ENCODE measurements at regions not wholly inside any gene's neighbourhood (a gene's known extent, or its start where the extent isn't known, plus 50 kb on each side); places are given as distances from the start of the nearest gene placed in this dataset.

- TF ChIP-seq, protein P1, sequence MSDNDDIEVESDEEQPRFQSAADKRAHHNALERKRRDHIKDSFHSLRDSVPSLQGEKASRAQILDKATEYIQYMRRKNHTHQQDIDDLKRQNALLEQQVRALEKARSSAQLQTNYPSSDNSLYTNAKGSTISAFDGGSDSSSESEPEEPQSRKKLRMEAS (IDR thresholded peaks at IDR 0.05), result peak; percentile 49
- TF ChIP-seq USF1 (IDR thresholded peaks at IDR 0.05), result no peak
- TF ChIP-seq EGR1 (IDR thresholded peaks at IDR 0.05), result no peak
- TF ChIP-seq NFIC (IDR thresholded peaks at IDR 0.05), result no peak
- TF ChIP-seq TCF12 (IDR thresholded peaks at IDR 0.05; ENCODE audit: low read depth), result no peak
- no peak for TF ChIP-seq CEBPB (IDR thresholded peaks at IDR 0.05)
- TF ChIP-seq ZBTB7A (IDR thresholded peaks at IDR 0.05; ENCODE audit: low read depth), result no peak
- no peak for TF ChIP-seq YY1 (IDR thresholded peaks at IDR 0.05; ENCODE audit: low read depth)
- no peak for TF ChIP-seq FOXM1 (IDR thresholded peaks at IDR 0.05; ENCODE audit: borderline replicate concordance, low read depth)
- TF ChIP-seq RAD21 (IDR thresholded peaks at IDR 0.05; ENCODE audit: low read depth), result peak; percentile 87
- no peak for TF ChIP-seq EP300 (IDR thresholded peaks at IDR 0.05; ENCODE audit: borderline replicate concordance)
- no peak for TF ChIP-seq TEAD4 (IDR thresholded peaks at IDR 0.05)
- TF ChIP-seq REST (IDR thresholded peaks at IDR 0.05; ENCODE audit: low read depth), result no peak
- TF ChIP-seq TAF1 (IDR thresholded peaks at IDR 0.05; ENCODE audit: low read depth), result no peak
Observed at GRCh38 chr6:2448826-2449571, 203.6 kb upstream of the GMDS start.

DNA sequence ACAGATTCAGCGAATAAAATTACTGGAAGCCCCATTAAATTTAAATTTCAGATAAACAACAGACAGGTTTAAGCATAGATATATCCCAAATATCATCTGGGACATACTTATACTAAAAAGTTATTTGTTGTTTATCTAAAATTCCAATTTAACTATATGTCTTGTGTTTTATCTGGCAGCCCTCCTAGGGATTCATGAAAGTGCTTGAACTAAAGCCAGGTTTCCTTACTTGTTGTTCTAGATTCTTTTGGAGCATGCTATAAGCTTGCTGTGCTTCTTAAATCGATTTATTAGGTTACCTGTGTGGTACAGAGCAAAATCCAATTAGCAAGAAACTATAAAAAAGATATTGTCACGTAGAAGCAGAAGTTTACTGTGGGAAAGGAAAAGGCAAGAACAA is 202.5 kb upstream of the GMDS start:
- TF ChIP-seq EGR1 (IDR thresholded peaks at IDR 0.05) (no peak), YY1 (IDR thresholded peaks at IDR 0.05; ENCODE audit: low read depth) (no peak), USF1 (IDR thresholded peaks at IDR 0.05) (no peak), CEBPB (IDR thresholded peaks at IDR 0.05) (no peak), EP300 (IDR thresholded peaks at IDR 0.05; ENCODE audit: borderline replicate concordance) (no peak), TAF1 (IDR thresholded peaks at IDR 0.05; ENCODE audit: low read depth) (no peak), FOXM1 (IDR thresholded peaks at IDR 0.05; ENCODE audit: borderline replicate concordance, low read depth) (no peak), TCF12 (IDR thresholded peaks at IDR 0.05; ENCODE audit: low read depth) (no peak), TEAD4 (IDR thresholded peaks at IDR 0.05) (no peak), NFIC (IDR thresholded peaks at IDR 0.05) (no peak)

DNA sequence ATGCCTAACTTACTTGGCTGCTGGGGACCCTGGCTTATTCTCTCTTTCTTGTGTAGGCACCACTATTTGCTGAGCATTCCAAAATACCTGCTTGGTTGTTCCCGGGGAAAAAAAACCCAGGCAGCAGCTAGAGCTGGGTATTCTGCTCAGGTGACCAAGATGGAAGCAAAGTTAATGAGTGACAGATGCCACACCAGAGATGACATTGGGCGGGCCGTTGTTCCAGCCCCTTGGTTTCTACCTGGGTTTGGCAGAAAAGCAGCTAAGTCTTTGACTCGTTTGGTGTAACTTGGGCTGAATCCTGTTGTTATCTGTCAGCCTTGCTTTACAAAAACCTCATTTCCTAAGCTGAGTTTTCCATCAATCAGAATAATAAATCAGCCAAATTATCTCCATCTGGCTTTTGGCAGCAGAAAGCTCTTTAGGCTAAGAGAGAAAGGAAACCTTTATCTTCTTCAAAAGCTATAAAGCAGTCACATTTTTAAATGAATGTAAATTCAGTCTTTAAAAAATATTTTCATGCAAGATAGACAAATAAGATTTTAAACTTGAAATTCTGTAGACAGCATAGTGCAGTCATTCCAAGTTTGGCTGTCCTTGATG is 202.0 kb upstream of the GMDS start:
- TF ChIP-seq TEAD4 (IDR thresholded peaks at IDR 0.05), result no peak
- TF ChIP-seq EP300 (IDR thresholded peaks at IDR 0.05; ENCODE audit: borderline replicate concordance), result no peak
- no peak for TF ChIP-seq TAF1 (IDR thresholded peaks at IDR 0.05; ENCODE audit: low read depth)
- TF ChIP-seq USF1 (IDR thresholded peaks at IDR 0.05), result no peak
- no peak for TF ChIP-seq ZBTB7A (IDR thresholded peaks at IDR 0.05; ENCODE audit: low read depth)
- no peak for TF ChIP-seq REST (IDR thresholded peaks at IDR 0.05; ENCODE audit: low read depth)
- no peak for TF ChIP-seq FOXM1 (IDR thresholded peaks at IDR 0.05; ENCODE audit: borderline replicate concordance, low read depth)
- no peak for TF ChIP-seq RAD21 (IDR thresholded peaks at IDR 0.05; ENCODE audit: low read depth)
- no peak for TF ChIP-seq CREB1 (IDR thresholded peaks at IDR 0.05; ENCODE audit: low read depth)
- no peak for TF ChIP-seq EGR1 (IDR thresholded peaks at IDR 0.05)
- TF ChIP-seq CEBPB (IDR thresholded peaks at IDR 0.05), result no peak
- TF ChIP-seq NFIC (IDR thresholded peaks at IDR 0.05), result no peak
- TF ChIP-seq, protein P1 (IDR thresholded peaks at IDR 0.05), result no peak
- TF ChIP-seq TCF12 (IDR thresholded peaks at IDR 0.05; ENCODE audit: low read depth), result no peak
- no peak for TF ChIP-seq YY1 (IDR thresholded peaks at IDR 0.05; ENCODE audit: low read depth)

DNA sequence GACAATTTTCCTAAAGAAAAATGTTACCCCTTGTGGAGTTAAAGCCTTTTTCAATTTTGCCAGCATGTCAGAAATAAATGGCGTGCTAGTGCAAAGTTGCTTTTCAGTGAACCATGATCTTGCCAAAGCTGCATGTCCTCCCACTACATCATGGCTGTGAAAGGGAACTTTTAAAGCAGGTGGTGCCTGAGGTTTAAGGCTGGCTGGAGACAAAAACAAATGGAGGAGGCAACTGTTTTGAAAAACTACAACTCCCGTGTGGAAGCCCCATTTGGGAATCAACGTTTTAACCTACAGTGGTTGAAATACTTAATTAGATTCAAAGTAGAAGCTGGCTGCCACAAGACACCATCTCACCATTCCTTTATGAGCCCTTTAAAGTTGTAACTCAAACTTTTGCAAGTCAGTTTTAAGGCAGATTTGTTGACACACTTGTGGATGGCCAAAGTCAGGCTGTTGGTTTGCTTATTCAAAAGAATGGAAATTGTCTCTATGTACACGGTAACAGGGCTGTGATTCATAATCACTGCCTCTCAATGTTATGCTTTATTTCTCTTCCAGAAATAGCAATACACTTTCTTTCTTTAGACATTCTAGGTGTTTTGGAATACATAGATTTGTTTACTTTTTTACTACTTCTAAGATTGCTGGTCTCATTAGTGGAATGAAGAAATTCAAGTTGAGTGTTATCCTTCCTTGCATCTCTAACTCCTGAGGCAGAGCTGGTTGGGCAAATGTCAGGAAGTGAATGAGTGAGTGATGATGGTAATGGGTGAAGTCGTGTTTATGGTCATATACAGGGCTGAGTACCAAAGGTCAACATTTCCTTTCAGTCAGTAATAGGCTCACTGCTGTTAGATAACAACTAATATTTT is 196.4 kb upstream of the GMDS start:
- TF ChIP-seq EP300 (IDR thresholded peaks at IDR 0.05; ENCODE audit: borderline replicate concordance), result no peak
- no peak for TF ChIP-seq RAD21 (IDR thresholded peaks at IDR 0.05; ENCODE audit: low read depth)
- TF ChIP-seq ZBTB7A (IDR thresholded peaks at IDR 0.05; ENCODE audit: low read depth), result no peak
